Heart right ventricle (tissue), 16 donors: ENCODE measurements at regions not wholly inside any gene's neighbourhood (a gene's known extent, or its start where the extent isn't known, plus 50 kb on each side); places are given as distances from the start of the nearest gene placed in this dataset.

Source experiments
- ATAC-seq, 8 donors: fragments of 200-7000 bp; cut with Tn5 transposase; one replicate each; pipeline ENCODE4 v1.9.1; 2020; ENCODE audit warnings: mild to moderate bottlenecking in 8 of 8, moderate library complexity in 8 of 8, moderate number of reproducible peaks in 1 of 8
- DNase-seq, 2 donors: peaks; one replicate each; pipeline ENCODE4 v3.0.0-alpha.2; 2020
- H3K27ac ChIP-seq, 10 donors: fragments of 200-600 bp; sonication (generic) in 2 of 10; one replicate each; pipeline versions ENCODE4 v1.5.0 to v1.8.0; 2020 to 2022; ENCODE audit warnings: mild to moderate bottlenecking in 3 of 10
- H3K27me3 ChIP-seq, 7 donors: fragments of 200-600 bp; one replicate each; pipeline ENCODE4 v1.8.0; 2021 to 2022; ENCODE audit warnings: mild to moderate bottlenecking in 2 of 7
- H3K36me3 ChIP-seq, 9 donors: fragments of 200-600 bp; sonication (generic) in 1 of 9; one replicate each; pipeline versions ENCODE4 v1.5.0 to v1.8.0; 2020 to 2022; ENCODE audit warnings: mild to moderate bottlenecking in 2 of 9
- H3K4me1 ChIP-seq, 9 donors: fragments of 200-600 bp; sonication (generic) in 1 of 9; one replicate each; pipeline versions ENCODE4 v1.5.0 to v1.8.0; 2020 to 2022; ENCODE audit warnings: mild to moderate bottlenecking in 4 of 9
- H3K4me3 ChIP-seq, 10 donors: fragments of 200-600 bp; sonication (generic) in 2 of 10; one replicate each; pipeline versions ENCODE4 v1.5.0 to v1.8.0; 2020 to 2022; ENCODE audit warnings: mild to moderate bottlenecking in 7 of 10, moderate library complexity in 2 of 10
- H3K9me3 ChIP-seq, 11 donors: fragments of 200-600 bp in 10 of 11; sonication (generic) in 2 of 11; one replicate each; pipeline versions ENCODE4 v1.5.0 to v1.8.0; 2013 to 2022; ENCODE audit warnings: mild to moderate bottlenecking in 2 of 11, control low read depth in 1 of 11, moderate library complexity in 1 of 11
- WGBS, 2 donors: extraction: QIAGEN DNeasy Blood & Tissue Kit; methylation state at CpG; one replicate each; pipeline ENCODE4 v1.1.7; 2013; ENCODE audit warnings: inconsistent platforms in 1 of 2; 5-methylcytosine and 5-hydroxymethylcytosine counted together
- intact Hi-C, 10 donors: fragments of 100-400 bp; cut with DNase I; formaldehyde crosslinking; loops; one replicate each; pipeline versions ENCODE4 v1.11.1 to v1.14.2; 2022
- TF ChIP-seq, protein P1 (sequence below), 9 donors: fragments of 200-600 bp; sonication (generic) in 2 of 9; IDR thresholded peaks; one replicate each; pipeline versions ENCODE4 v1.5.0 to v1.8.0; 2021 to 2022; ENCODE audit warnings: antibody characterized with exemption in 9 of 9, mild to moderate bottlenecking in 5 of 9, moderate library complexity in 1 of 9
- donor health status: Arrhythmogenic right ventricular cardiomyopathy.
- donor health status: ischemic (EF 13 %, LVEDD 7.1; RV severe dilation, severe dysfunction).
- donor health status: healthy with polysubstance abuse.
- donor health status: DM: no; HTN: yes; CAD: no.
- donor health status: DM: no; HTN: no; CAD: no.
- donor health status: ischemic (EF 25% LVEDD 6.9; RV normal size, moderate dysfunction).
- donor health status: ischemic (EF 25% LVEDD 5.7; RV mildly dilated, moderate dysfunction).
- donor health status: healthy.
- donor health status: DM: yes; HTN: yes; CAD: no.
- donor health status: Ischemic cardiomyopathy.
- donor health status: ischemic (EF 35%, LVEDD 5.7; RV mildly dilated, moderate dysfunction).
- donor health status: nonischemic (EF 11% LVEDD 7.7; RV severe dilation, severe dysfunction).
- donor health status: DM: yes; HTN: yes; CAD: no.
- donor health status: PGD.
- donor health status: ischemic (EF 29% LVEDD 5.4; RV normal size, mild dysfunction).
- donor health status: nonischemic (EF 23%, LVEDD 6.1; RV moderate dilation, normal function).

GRCh38 chr2:215691346-215691745 is 255.5 kb upstream of the FN1 start:
- H3K27ac ChIP-seq: no peak overlapping the region

DNA sequence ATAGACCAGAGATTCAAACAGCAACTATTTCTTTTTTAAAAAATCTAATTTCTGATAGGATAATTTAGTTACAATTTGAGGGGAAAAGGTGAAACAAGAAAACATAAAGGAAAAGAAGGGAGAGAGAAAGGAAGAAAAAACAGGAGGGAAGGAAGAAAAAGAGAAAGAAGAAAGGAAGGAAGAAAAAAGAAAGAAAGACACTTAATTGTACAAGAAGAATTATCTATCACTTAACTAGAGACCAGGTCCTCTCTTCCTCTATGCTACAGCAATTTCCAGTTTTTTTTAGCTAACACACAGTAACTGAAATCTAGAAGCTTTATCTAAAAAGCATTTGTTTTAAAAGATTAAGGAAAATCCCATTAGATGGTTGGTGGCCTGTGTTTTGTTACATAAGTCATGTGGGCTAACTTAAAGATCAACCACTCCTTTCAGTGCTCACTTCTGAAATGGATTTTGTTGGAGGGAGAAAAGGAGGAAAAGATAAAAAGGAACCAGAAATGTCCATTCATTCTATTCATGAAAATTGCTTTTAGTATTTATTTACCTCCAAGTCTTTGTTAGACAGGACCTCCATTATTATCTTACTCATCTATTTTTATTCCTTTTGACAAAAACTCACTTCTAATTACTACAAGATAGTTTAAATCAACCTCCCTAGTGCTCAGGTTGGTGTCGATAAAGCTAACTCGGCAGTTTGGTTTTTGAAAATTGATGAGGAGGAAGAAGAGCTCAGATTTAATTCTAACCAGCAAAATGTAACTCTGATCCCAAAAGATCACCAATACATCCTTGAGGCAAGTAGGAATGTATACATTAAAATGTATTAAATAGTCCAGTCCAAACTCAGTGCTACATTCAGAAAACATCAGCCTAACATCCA is 251.5 kb upstream of the FN1 start:
- H3K9me3 ChIP-seq: no peaks in the 10 kb centered on the region
- H3K36me3 ChIP-seq: no peaks in the 10 kb centered on the region
- DNase-seq (no peak), ATAC-seq (no peak)
- intact Hi-C loops: no loop called here
- no peaks in the 10 kb centered on the region for H3K27me3 ChIP-seq
- WGBS, 2 donors: 95 to 97% methylated on average over 2 of the region's 2 CpGs
- TF ChIP-seq, protein P1, sequence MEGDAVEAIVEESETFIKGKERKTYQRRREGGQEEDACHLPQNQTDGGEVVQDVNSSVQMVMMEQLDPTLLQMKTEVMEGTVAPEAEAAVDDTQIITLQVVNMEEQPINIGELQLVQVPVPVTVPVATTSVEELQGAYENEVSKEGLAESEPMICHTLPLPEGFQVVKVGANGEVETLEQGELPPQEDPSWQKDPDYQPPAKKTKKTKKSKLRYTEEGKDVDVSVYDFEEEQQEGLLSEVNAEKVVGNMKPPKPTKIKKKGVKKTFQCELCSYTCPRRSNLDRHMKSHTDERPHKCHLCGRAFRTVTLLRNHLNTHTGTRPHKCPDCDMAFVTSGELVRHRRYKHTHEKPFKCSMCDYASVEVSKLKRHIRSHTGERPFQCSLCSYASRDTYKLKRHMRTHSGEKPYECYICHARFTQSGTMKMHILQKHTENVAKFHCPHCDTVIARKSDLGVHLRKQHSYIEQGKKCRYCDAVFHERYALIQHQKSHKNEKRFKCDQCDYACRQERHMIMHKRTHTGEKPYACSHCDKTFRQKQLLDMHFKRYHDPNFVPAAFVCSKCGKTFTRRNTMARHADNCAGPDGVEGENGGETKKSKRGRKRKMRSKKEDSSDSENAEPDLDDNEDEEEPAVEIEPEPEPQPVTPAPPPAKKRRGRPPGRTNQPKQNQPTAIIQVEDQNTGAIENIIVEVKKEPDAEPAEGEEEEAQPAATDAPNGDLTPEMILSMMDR (IDR thresholded peaks at IDR 0.05): no peak
- no peak overlapping the region for H3K4me3 ChIP-seq
- H3K27ac ChIP-seq: no peak overlapping the region
- H3K4me1 ChIP-seq: peaks cover 0 to 9% (median 0%) of the 10 kb centered on the region in 9 donors

More at GRCh38 chr2:215691346-215691745, 255.5 kb upstream of the FN1 start:
- TF ChIP-seq, protein P1 (IDR thresholded peaks at IDR 0.05): no peak
- ATAC-seq (no peak), DNase-seq (no peak)
- Histone ChIP-seq H3K4me3 (no peak overlapping the region), H3K9me3 (no peaks in the 10 kb centered on the region), H3K27me3 (no peaks in the 10 kb centered on the region), H3K4me1 (peaks cover 0 to 17% (median 0%) of the 10 kb centered on the region in 9 donors), H3K36me3 (no peaks in the 10 kb centered on the region)
- intact Hi-C loops: no loop called here

- no peak for ATAC-seq
- Histone ChIP-seq H3K9me3 (no peaks in the 10 kb centered on the region), H3K27ac (peak overlapping the region in 1 of 10 donors; percentile 9), H3K4me3 (no peak overlapping the region), H3K36me3 (no peaks in the 10 kb centered on the region), H3K27me3 (no peaks in the 10 kb centered on the region), H3K4me1 (peaks cover 0 to 27% (median 0%) of the 10 kb centered on the region in 9 donors)
- WGBS, 2 donors: 84 to 86% methylated on average over 1 of the region's 1 CpG
- no peak for DNase-seq
- intact Hi-C loops: no loop called here
- TF ChIP-seq, protein P1 (IDR thresholded peaks at IDR 0.05): no peak
Measured at GRCh38 chr2:215685238-215685990, 249.5 kb upstream of the FN1 start.

DNA sequence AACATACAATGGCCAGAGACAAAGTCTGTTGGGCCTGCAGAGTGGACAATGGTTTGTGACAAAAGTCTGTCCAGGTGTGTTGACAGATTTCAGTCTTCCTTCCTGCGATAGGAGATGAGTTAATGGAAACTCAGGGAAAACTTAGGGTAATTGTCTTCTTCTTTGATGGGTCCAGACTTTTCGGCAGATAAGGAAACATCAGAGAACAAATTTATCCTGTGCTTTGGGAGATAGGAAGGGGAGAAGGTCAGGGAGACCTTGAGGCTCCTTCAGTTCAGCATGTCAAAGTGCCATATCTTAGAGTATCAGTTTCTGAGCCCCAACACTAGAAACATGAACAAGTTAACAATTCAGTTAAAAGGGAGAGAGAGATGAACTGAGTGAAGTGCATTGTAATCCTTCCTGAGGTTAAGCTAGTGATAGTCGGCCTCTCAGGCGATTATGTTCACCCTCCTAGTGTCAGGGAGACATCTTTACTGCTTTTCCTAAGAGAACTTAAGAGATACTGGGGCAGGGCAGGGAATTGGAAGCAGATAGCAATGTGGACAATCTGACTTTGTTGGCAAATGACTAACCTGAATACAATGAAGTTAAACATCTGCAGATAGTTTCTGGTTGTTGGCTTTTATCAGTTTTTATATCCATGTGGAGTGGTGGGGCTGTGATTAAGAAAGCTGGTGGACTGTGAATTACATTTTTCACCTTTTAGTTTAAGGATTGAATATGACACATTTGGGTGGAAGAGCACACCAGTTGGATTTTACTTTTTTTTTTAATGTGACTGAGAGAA is 248.8 kb upstream of the FN1 start:
- no peaks in the 10 kb centered on the region for H3K36me3 ChIP-seq
- H3K9me3 ChIP-seq: no peaks in the 10 kb centered on the region
- H3K27me3 ChIP-seq: no peaks in the 10 kb centered on the region
- intact Hi-C loops: no loop called here
- peaks cover 0 to 27% (median 0%) of the 10 kb centered on the region in 9 donors for H3K4me1 ChIP-seq
- peak overlapping the region in 1 of 10 donors; percentile 9 for H3K27ac ChIP-seq
- no peak overlapping the region for H3K4me3 ChIP-seq
- ATAC-seq (no peak), DNase-seq (no peak)
- TF ChIP-seq, protein P1 (IDR thresholded peaks at IDR 0.05): no peak
- WGBS, 2 donors: 68 to 70% methylated on average over 4 of the region's 4 CpGs
